ENCODE measurements at regions not wholly inside any gene's neighbourhood (a gene's known extent, or its start where the extent isn't known, plus 50 kb on each side); places are given as distances from the start of the nearest gene placed in this dataset.

GRCh38 chr7:17706734-17707133 is 233.6 kb downstream of the SNX13 start:
- ChIA-PET CTCF (ENCODE audit: low intra/inter-chr PET ratio, low total read pairs) (interaction anchor here (0.8 to 0.9 kb wide), 2 partner anchors 615 to 639 kb away, joined by 3 to 10 read pairs; no protein-coding TSS in a partner anchor), POLR2A (no interaction called here)
- H4K20me1 ChIP-seq (ENCODE audit: insufficient read depth, low read length), result no peaks in the 10 kb centered on the region
- no peaks in the 10 kb centered on the region for H3K4me1 ChIP-seq (ENCODE audit: insufficient read depth, low read length)
- H3K27me3 ChIP-seq (ENCODE audit: control insufficient read depth in 1 of 2, insufficient read depth in 2 of 2, low read length in 2 of 2), result no peaks in the 10 kb centered on the region
- in situ Hi-C loops (cut with HindIII; ENCODE audit: extremely low pct_ligation_motif_present, low pct_unique_long_range_greater_than_20kb), result no loop called here
- ATAC-seq, result peak; percentile 89
- no TSS peak for BruUV-seq (replicated peaks)
- H3K36me3 ChIP-seq (replicated peaks in 1 of 2; ENCODE audit: control insufficient read depth in 1 of 2, insufficient read depth in 2 of 2, low read length in 2 of 2), result no peaks in the 10 kb centered on the region
- no peak overlapping the region for H3K4me2 ChIP-seq (ENCODE audit: low read depth, low read length)
- DNase-seq (ENCODE audit: low spot score), result peak; percentile 46
- H3K9ac ChIP-seq (ENCODE audit: insufficient read depth, low read depth, low read length), result no peak overlapping the region
- intact Hi-C loops (cut with micrococcal nuclease; ENCODE audit: unreplicated experiment), result loop anchor here (1.0 to 5.0 kb wide), 4 partner anchors 57 to 639 kb away; no protein-coding TSS in a partner anchor
- no peak overlapping the region for H3K4me3 ChIP-seq (replicated peaks in 1 of 3; ENCODE audit: insufficient read depth in 1 of 3, low read depth in 2 of 3, low read length in 3 of 3)
- WGBS (ENCODE audit: low lambda C conversion rate), result 5% methylated on average over 3 of the region's 3 CpGs
- no peaks in the 10 kb centered on the region for H3K9me3 ChIP-seq (ENCODE audit: low read length)
- H3K27ac ChIP-seq (ENCODE audit: extremely low read length, insufficient read depth, low read length), result no peak overlapping the region
- peak; percentile 83 for FAIRE-seq
- H2AFZ ChIP-seq (ENCODE audit: low read length), result no peak overlapping the region
- no peaks in the 10 kb centered on the region for H3K79me2 ChIP-seq (ENCODE audit: insufficient read depth, low read length)
- TF ChIP-seq ZNF800 (CRISPR knock-in tag; IDR thresholded peaks at IDR 0.05) (no peak), RCOR2 (CRISPR knock-in tag; IDR thresholded peaks at IDR 0.05) (no peak), ZNF337 (CRISPR knock-in tag; IDR thresholded peaks at IDR 0.05; ENCODE audit: borderline replicate concordance, low read depth) (no peak), ZNF44 (CRISPR knock-in tag; IDR thresholded peaks at IDR 0.05) (no peak), TAF1 (CRISPR knock-in tag; IDR thresholded peaks at IDR 0.05) (no peak), EHMT2 (IDR thresholded peaks at IDR 0.05; ENCODE audit: borderline replicate concordance, low read depth, low read length) (no peak), HCFC1 (IDR thresholded peaks at IDR 0.05; ENCODE audit: low read depth, low read length) (no peak), FOXM1 (CRISPR knock-in tag; IDR thresholded peaks at IDR 0.05) (no peak), ZFAT (CRISPR knock-in tag; conservative IDR thresholded peaks at IDR 0.05) (no peak), SIX1 (CRISPR knock-in tag; IDR thresholded peaks at IDR 0.05; ENCODE audit: borderline replicate concordance) (no peak), ZNF207 (IDR thresholded peaks at IDR 0.05; ENCODE audit: borderline replicate concordance) (no peak), RAD21 (CRISPR knock-in tag; IDR thresholded peaks at IDR 0.05) (0 out of 2 replicates have a peak, but pooled peaks have one; percentile 37), ZNF672 (CRISPR knock-in tag; IDR thresholded peaks at IDR 0.05) (no peak), GATA4 (IDR thresholded peaks at IDR 0.05; ENCODE audit: borderline replicate concordance, low read depth) (no peak)
- TF ChIP-seq, protein P1, sequence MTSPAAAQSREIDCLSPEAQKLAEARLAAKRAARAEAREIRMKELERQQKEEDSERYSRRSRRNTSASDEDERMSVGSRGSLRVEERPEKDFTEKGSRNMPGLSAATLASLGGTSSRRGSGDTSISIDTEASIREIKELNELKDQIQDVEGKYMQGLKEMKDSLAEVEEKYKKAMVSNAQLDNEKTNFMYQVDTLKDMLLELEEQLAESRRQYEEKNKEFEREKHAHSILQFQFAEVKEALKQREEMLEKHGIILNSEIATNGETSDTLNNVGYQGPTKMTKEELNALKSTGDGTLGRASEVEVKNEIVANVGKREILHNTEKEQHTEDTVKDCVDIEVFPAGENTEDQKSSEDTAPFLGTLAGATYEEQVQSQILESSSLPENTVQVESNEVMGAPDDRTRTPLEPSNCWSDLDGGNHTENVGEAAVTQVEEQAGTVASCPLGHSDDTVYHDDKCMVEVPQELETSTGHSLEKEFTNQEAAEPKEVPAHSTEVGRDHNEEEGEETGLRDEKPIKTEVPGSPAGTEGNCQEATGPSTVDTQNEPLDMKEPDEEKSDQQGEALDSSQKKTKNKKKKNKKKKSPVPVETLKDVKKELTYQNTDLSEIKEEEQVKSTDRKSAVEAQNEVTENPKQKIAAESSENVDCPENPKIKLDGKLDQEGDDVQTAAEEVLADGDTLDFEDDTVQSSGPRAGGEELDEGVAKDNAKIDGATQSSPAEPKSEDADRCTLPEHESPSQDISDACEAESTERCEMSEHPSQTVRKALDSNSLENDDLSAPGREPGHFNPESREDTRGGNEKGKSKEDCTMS (CRISPR knock-in tag; conservative IDR thresholded peaks at IDR 0.05), result no peak
- TF ChIP-seq, protein P2, sequence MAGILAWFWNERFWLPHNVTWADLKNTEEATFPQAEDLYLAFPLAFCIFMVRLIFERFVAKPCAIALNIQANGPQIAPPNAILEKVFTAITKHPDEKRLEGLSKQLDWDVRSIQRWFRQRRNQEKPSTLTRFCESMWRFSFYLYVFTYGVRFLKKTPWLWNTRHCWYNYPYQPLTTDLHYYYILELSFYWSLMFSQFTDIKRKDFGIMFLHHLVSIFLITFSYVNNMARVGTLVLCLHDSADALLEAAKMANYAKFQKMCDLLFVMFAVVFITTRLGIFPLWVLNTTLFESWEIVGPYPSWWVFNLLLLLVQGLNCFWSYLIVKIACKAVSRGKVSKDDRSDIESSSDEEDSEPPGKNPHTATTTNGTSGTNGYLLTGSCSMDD (CRISPR knock-in tag; IDR thresholded peaks at IDR 0.05), result no peak
- TF ChIP-seq, protein P3, sequence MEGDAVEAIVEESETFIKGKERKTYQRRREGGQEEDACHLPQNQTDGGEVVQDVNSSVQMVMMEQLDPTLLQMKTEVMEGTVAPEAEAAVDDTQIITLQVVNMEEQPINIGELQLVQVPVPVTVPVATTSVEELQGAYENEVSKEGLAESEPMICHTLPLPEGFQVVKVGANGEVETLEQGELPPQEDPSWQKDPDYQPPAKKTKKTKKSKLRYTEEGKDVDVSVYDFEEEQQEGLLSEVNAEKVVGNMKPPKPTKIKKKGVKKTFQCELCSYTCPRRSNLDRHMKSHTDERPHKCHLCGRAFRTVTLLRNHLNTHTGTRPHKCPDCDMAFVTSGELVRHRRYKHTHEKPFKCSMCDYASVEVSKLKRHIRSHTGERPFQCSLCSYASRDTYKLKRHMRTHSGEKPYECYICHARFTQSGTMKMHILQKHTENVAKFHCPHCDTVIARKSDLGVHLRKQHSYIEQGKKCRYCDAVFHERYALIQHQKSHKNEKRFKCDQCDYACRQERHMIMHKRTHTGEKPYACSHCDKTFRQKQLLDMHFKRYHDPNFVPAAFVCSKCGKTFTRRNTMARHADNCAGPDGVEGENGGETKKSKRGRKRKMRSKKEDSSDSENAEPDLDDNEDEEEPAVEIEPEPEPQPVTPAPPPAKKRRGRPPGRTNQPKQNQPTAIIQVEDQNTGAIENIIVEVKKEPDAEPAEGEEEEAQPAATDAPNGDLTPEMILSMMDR (CRISPR knock-in tag; IDR thresholded peaks at IDR 0.05), result peak; percentile 77
- TF ChIP-seq, protein P4, sequence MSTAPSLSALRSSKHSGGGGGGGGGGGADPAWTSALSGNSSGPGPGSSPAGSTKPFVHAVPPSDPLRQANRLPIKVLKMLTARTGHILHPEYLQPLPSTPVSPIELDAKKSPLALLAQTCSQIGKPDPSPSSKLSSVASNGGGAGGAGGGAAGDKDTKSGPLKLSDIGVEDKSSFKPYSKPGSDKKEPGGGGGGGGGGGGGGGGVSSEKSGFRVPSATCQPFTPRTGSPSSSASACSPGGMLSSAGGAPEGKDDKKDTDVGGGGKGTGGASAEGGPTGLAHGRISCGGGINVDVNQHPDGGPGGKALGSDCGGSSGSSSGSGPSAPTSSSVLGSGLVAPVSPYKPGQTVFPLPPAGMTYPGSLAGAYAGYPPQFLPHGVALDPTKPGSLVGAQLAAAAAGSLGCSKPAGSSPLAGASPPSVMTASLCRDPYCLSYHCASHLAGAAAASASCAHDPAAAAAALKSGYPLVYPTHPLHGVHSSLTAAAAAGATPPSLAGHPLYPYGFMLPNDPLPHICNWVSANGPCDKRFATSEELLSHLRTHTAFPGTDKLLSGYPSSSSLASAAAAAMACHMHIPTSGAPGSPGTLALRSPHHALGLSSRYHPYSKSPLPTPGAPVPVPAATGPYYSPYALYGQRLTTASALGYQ (CRISPR knock-in tag; IDR thresholded peaks at IDR 0.05), result no peak

Measured in HepG2 (cell line).